Limb (tissue), 2 donors: ENCODE measurements at regions not wholly inside any gene's neighbourhood (a gene's known extent, or its start where the extent isn't known, plus 50 kb on each side); places are given as distances from the start of the nearest gene placed in this dataset.

Experiments used
- DNase-seq, 2 donors: peaks; one replicate each; pipeline ENCODE4 v3.0.0-alpha.2; 2016; ENCODE audit errors: extremely low spot score in 2 of 2

DNA sequence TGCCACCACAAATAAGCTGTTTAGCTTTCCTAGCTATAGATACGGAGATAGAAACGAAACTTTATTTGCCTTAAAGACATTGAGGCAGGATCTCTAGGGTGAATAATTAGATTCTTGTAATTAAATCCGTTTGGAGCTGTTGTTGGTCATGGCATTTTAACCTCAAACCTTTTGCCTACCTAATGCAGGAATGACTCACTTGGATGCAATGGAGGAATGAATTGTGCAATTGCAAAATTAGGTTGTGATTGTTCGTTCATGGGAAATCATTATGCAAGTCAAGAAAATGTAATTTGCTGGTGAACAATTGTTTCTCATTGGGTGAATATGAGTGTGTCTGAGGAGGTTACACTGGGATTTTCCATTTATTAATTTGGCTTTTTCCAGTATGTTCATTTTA is 703.5 kb downstream of the GATA3 start:
- DNase-seq = no peak

DNA sequence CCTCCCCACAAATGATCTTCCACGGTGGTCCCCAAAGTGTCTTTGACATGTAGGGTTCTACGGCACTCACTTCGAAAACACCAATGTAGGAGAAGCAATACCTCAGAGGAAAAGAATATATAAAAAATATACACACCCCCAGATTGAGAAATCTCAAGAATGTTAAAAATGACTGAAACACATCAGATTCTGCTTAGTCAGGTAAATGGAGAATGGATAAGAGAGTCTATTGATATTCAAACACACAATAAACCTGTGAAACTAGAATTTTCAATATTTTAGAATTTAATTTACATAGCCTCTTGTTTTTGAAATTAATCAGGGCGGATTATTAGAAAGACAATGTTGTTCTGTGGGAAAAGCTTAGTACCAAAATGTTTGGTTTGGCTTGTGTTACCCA is 712.4 kb downstream of the GATA3 start:
- no peak for DNase-seq

- no peak for DNase-seq
These were observed 713.1 kb downstream of the GATA3 start for GRCh38 chr10:8767591-8767990.

GRCh38 chr10:8768341-8768740 is 713.9 kb downstream of the GATA3 start:
- DNase-seq = no peak

DNA sequence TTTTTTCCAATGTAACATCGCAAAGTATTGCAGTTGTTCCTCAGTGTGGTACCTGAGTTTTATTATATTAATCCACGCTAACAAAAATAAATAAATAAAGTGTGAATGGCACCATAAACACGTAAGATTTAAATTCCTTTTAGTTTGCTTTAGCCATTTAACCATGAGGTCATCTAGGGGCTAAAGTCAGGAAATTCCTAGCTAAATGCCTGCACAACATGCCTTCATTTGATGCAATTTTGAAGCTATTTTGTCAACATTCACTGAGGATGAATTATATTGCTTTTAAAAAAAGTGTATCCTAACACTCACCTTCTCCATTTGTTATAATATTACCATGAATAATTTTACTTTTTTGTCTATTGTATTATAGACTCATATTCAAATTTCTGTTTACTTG is 714.4 kb downstream of the GATA3 start:
- no peak for DNase-seq

GRCh38 chr10:8776926-8777622 is 722.6 kb downstream of the GATA3 start:
- no peak for DNase-seq

- DNase-seq = no peak
These were observed 724.2 kb downstream of the GATA3 start for GRCh38 chr10:8778713-8779112.

DNA sequence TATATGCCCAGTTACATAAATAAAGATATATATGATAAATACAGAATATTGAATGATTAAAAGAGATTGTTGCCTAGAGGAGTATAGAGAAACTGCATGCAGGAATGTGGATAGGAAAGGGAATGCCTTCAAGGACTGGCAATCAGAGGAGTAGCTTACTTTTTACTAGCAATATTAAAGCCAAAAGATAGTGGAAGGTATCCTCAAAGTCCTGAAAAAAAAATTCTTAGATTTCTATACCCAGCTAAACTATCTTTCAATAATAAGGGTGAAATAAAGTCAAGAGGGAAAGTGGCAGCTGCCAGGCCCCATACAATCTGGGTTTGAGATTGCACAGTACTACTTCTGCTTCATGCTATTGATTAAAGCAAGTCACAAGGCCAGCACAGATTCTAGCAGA is 733.2 kb downstream of the GATA3 start:
- no peak for DNase-seq

DNA sequence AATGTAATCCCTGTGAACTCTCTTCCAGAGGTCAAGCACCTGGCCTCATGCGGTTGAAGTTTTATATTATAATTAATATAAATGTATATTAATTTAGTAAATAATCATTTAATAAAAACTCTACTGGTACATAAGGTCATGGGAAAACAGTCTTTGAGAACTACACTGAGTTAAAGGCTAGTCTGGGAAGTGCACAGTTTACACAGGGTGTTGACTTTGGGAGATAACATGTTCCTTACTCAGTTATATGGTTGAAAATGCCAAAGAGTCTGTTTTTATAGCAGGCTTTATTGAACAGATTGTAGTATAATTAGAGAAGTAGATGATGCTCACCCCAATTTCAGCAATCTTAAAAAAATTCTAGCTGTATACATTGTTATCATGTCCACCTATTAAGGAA is 735.9 kb downstream of the GATA3 start:
- no peak for DNase-seq

DNA sequence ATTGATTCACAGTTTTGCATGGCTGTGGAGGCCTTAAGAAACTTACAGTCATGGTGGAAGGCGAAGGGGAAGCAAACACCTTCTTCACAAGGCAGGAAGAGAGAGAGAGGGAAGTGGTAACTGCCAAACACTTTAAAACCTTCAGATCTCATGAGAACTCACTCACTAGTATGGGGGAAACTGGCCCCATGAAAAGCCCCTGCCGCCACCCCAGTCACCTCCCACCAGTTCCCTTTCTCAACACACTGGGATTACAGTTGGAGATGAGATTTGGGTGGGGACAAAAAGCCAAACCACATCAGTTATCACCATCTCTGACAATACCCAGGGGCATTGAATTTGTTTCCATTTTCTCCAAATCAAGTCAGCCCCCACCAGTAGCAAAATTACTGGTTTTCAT is 740.4 kb downstream of the GATA3 start:
- no peak for DNase-seq

DNA sequence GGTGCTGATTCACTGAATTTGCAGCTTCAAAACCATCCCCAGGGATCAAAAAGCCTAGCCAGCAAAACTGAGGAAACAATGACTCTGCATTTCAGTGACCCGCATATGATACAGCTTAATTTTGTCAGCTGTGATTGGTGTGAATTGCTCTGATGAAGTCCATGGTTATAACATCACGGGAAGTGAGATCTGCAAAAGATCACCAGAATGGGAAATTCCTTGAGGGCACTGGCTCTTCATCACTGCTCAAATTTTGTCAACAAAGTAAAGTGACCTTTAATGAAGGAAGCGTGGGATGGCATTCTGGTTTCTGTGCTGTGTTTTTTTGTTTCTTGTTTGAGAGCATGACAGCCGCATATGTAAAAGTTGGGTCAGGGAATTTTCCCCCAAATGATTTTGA is 745.9 kb downstream of the GATA3 start:
- DNase-seq = no peak

DNA sequence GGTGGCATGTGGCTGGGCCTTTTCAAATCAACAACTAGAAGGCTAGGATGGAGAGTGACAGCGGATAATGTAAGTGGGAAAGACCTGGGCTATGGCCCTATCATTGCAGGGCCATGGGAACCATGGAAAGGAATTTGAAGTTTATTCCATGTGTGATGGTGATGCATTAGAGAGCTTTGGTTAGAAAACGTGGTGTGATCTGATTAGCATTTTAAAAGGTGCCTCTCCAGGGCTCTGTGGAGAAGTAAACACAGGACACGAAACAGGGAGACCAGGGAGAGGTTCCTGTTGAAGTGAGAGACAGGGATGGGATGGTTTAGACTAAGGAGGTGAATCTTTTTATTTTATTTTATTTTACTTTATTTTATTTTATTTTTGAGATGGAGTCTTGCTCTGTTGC is 749.5 kb downstream of the GATA3 start:
- no peak for DNase-seq

- no peak for DNase-seq
These were observed 756.2 kb downstream of the GATA3 start for GRCh38 chr10:8810677-8811076.

GRCh38 chr10:8811201-8811600 is 756.7 kb downstream of the GATA3 start:
- DNase-seq = no peak

DNA sequence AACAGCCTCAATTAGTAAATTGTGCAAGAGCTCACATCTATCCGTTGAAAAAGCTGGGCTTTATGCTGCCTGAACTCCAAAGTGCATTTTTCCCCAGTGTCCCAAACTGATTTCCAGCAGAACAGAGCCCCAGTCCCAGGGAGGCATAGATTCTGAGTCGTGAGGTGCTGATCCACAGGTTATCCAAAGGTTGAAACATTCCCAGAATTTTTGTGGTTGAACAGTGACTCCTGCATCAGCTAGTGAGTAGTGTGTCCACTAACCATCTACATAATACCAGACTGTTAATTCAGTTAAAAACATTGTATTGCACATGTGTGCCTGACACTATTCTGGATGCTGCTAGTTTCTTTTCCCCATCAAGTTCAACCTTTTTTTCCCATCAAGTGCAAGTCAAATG is 761.5 kb downstream of the GATA3 start:
- no peak for DNase-seq

- DNase-seq = no peak
These were observed 762.8 kb downstream of the GATA3 start for GRCh38 chr10:8817299-8817698.

- DNase-seq = no peak
These were observed 771.1 kb downstream of the GATA3 start for GRCh38 chr10:8825611-8826010.

DNA sequence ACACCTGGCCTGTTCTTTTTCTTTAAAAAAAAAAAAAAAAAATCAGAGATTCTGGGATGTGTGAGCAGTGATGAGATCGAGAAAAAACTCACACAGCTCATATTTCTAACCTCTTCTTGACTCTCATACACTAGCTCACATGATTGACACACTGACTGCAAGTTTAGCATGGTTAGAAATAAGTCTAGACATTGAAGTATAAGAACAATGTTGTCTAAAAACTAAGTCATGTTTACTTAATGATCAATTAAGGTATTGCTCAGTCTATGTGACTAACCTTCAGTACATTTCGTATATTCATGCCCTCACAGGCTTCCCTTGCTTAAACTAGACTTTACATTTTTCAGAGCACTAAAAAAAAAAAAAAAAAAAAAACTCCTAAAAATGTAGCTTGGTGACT is 775.1 kb downstream of the GATA3 start:
- no peak for DNase-seq

DNA sequence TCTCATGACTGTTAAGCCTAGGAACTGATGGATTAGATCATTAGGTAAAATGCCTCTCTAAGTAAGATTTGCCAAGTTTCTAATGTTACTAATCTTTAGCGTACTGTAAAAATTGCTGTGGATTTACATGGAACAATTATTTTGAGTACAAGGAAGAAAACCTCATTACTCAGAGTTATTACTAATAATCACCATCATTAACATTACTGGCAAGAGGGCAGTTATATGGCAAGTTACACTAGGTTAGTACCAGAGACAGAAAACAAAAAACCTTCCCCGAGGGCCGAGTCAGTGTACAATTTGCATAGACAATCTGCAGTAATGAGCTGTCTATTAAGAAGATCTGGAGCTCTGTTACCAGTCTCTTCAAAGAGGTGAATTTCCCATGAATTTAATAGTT is 775.6 kb downstream of the GATA3 start:
- no peak for DNase-seq

DNA sequence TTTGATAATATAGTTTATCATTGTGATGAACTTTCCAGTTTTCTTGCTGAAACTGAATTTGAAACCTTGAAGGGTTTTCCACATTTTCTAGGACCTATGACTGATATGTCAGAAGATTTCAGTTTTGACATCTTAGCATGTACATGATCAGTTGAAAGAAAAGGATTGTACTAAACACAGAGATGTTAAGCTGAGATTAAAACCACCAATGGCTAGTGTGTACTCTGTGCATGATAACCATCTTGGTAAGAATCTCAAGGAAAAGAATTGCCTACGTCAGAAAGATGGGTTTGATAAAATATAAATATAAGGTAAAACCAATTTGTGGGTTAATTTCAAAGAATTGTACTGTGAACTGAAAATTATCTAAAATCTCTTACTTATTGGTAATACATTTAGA is 776.4 kb downstream of the GATA3 start:
- DNase-seq = no peak

- DNase-seq = no peak
These were observed 781.1 kb downstream of the GATA3 start for GRCh38 chr10:8835453-8836167.

DNA sequence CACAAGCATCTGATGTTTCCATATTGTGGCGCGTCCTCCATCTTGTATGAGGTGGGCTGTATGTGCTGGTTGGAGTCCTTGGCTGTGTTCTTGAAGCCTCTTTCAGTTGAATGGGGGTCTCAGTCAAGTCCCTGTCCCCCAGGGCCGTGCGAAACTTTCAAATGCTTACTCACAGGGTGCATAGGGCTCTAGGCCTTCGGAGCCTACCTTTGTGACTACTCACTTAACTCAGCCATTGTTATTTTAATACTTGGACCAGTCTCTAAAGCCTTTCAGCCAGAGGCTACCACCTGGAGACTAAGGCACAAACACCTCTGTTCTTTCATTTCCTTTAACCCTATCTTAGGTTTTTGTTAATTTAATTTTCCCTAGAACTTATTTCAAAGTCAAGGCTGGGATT is 785.9 kb downstream of the GATA3 start:
- DNase-seq = no peak

- no peak for DNase-seq
These were observed 789.7 kb downstream of the GATA3 start for GRCh38 chr10:8844141-8844540.
